Thyroid gland (tissue), 4 donors: ENCODE measurements at regions not wholly inside any gene's neighbourhood (a gene's known extent, or its start where the extent isn't known, plus 50 kb on each side); places are given as distances from the start of the nearest gene placed in this dataset.

ENCODE experiments used
- POLR2A ChIP-seq, 2 donors: fragments of 450-650 bp; IDR thresholded peaks; one replicate each; pipeline ENCODE4 v1.6.1; 2017; ENCODE audit warnings: antibody characterized with exemption in 2 of 2, mild to moderate bottlenecking in 2 of 2, moderate library complexity in 1 of 2
- TF ChIP-seq, protein P1 (sequence below), 6 experiments: fragments of 200-600 bp in 3 of 6; fragments of 450-650 bp in 3 of 6; sonication (generic) in 3 of 6; IDR thresholded peaks; one replicate each; pipeline ENCODE4 v1.5.1; 2016 to 2019; ENCODE audit warnings: antibody characterized with exemption in 6 of 6, mild to moderate bottlenecking in 2 of 6, inconsistent platforms in 1 of 6, moderate library complexity in 1 of 6

DNA sequence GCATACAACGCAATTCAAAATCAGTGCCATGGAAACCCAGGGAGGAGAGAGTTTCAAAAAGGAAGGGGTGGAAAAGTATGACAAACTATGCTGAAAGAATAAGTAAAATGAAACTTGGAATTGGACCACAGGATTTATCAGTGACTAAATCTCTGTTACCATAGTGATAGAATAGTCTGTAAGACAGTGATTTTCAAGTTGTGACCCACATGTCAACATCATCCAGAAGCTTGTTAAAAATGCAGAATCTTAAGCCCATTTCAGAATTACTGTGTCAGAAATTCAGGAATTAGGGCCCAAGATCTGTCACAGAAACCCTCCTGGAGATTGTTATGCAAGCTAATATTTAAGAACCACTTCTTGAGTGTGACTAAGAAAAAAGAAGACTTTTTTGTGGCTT, 417.7 kb upstream of the JAG1 start:
- TF ChIP-seq, protein P1, sequence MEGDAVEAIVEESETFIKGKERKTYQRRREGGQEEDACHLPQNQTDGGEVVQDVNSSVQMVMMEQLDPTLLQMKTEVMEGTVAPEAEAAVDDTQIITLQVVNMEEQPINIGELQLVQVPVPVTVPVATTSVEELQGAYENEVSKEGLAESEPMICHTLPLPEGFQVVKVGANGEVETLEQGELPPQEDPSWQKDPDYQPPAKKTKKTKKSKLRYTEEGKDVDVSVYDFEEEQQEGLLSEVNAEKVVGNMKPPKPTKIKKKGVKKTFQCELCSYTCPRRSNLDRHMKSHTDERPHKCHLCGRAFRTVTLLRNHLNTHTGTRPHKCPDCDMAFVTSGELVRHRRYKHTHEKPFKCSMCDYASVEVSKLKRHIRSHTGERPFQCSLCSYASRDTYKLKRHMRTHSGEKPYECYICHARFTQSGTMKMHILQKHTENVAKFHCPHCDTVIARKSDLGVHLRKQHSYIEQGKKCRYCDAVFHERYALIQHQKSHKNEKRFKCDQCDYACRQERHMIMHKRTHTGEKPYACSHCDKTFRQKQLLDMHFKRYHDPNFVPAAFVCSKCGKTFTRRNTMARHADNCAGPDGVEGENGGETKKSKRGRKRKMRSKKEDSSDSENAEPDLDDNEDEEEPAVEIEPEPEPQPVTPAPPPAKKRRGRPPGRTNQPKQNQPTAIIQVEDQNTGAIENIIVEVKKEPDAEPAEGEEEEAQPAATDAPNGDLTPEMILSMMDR (IDR thresholded peaks at IDR 0.05): no peak
- TF ChIP-seq POLR2A (IDR thresholded peaks at IDR 0.05): no peak
